DMS53 (cell line): ENCODE measurements at regions not wholly inside any gene's neighbourhood (a gene's known extent, or its start where the extent isn't known, plus 50 kb on each side); places are given as distances from the start of the nearest gene placed in this dataset.
"Not testable (repeated sequence)": the region's sequence is repeated elsewhere in the genome, so short reads cannot be mapped to it uniquely, and the experiment has no call there.

Source experiments
- DNase-seq: peaks from one replicate; lab custom pipeline; 2025; lab: John Stamatoyannopoulos, UW

- no peak for DNase-seq
These were observed 95.5 kb upstream of the TBX5 start for GRCh38 chr12:114501474-114501807.

- DNase-seq = no peak
These were observed 95.0 kb upstream of the TBX5 start for GRCh38 chr12:114500775-114501473.

GRCh38 chr12:114500131-114500530 lies 94.2 kb upstream of the TBX5 start:
- no peak for DNase-seq

GRCh38 chr12:114499338-114499737 lies 93.4 kb upstream of the TBX5 start:
- no peak for DNase-seq

- no peak for DNase-seq
These were observed 86.0 kb upstream of the TBX5 start for GRCh38 chr12:114491916-114492315.

- DNase-seq = not testable (repeated sequence)
These were observed 79.0 kb upstream of the TBX5 start for GRCh38 chr12:114484822-114485459.

GRCh38 chr12:114483996-114484395 lies 78.1 kb upstream of the TBX5 start:
- peak; percentile 45 for DNase-seq

- DNase-seq = no peak
These were observed 75.2 kb upstream of the TBX5 start for GRCh38 chr12:114481200-114481535.

- no peak for DNase-seq
These were observed 74.6 kb upstream of the TBX5 start for GRCh38 chr12:114480337-114481199.

GRCh38 chr12:114479831-114480230 lies 73.9 kb upstream of the TBX5 start:
- no peak for DNase-seq

- no peak for DNase-seq
These were observed 72.9 kb upstream of the TBX5 start for GRCh38 chr12:114478865-114479264.

- no peak for DNase-seq
These were observed 72.0 kb upstream of the TBX5 start for GRCh38 chr12:114477989-114478395.

- peak; percentile 49 for DNase-seq
These were observed 70.2 kb upstream of the TBX5 start for GRCh38 chr12:114476159-114476558.

- DNase-seq = no peak
These were observed 67.8 kb upstream of the TBX5 start for GRCh38 chr12:114473717-114474116.

- DNase-seq = no peak
These were observed 67.1 kb upstream of the TBX5 start for GRCh38 chr12:114473018-114473417.

GRCh38 chr12:114457620-114458019 lies 51.7 kb upstream of the TBX5 start:
- DNase-seq = no peak
